ENCODE measurements at regions not wholly inside any gene's neighbourhood (a gene's known extent, or its start where the extent isn't known, plus 50 kb on each side); places are given as distances from the start of the nearest gene placed in this dataset.

- no peak for DNase-seq (ENCODE audit: low read depth)
- H3K4me3 ChIP-seq (ENCODE audit: low read depth, low read length), result no peak overlapping the region
- in situ Hi-C loops (cut with HindIII; ENCODE audit: low sequenced_read_pairs), result no loop called here
- no peak for TF ChIP-seq CTCF (IDR thresholded peaks at IDR 0.05; ENCODE audit: low read depth, low read length, missing control alignments)
These were observed 94.1 kb downstream of the SIK1 start for GRCh38 chr21:43332861-43333297.

- in situ Hi-C loops (cut with HindIII; ENCODE audit: low sequenced_read_pairs), result no loop called here
- peak; percentile 80 for DNase-seq (ENCODE audit: low read depth)
- no peak for TF ChIP-seq CTCF (IDR thresholded peaks at IDR 0.05; ENCODE audit: low read depth, low read length, missing control alignments)
- no peak overlapping the region for H3K4me3 ChIP-seq (ENCODE audit: low read depth, low read length)
These were observed 94.7 kb downstream of the SIK1 start for GRCh38 chr21:43331962-43332828.

- in situ Hi-C loops (cut with HindIII; ENCODE audit: low sequenced_read_pairs), result no loop called here
- DNase-seq (ENCODE audit: low read depth), result no peak
- H3K4me3 ChIP-seq (ENCODE audit: low read depth, low read length), result no peak overlapping the region
- TF ChIP-seq CTCF (IDR thresholded peaks at IDR 0.05; ENCODE audit: low read depth, low read length, missing control alignments), result no peak
These were observed 95.6 kb downstream of the SIK1 start for GRCh38 chr21:43331111-43331961.

- no peak for DNase-seq (ENCODE audit: low read depth)
- no peak for TF ChIP-seq CTCF (IDR thresholded peaks at IDR 0.05; ENCODE audit: low read depth, low read length, missing control alignments)
- in situ Hi-C loops (cut with HindIII; ENCODE audit: low sequenced_read_pairs), result no loop called here
- no peak overlapping the region for H3K4me3 ChIP-seq (ENCODE audit: low read depth, low read length)
These were observed 96.5 kb downstream of the SIK1 start for GRCh38 chr21:43330306-43330881.

- no peak for DNase-seq (ENCODE audit: low read depth)
- in situ Hi-C loops (cut with HindIII; ENCODE audit: low sequenced_read_pairs), result no loop called here
- H3K4me3 ChIP-seq (ENCODE audit: low read depth, low read length), result no peak overlapping the region
- no peak for TF ChIP-seq CTCF (IDR thresholded peaks at IDR 0.05; ENCODE audit: low read depth, low read length, missing control alignments)
These were observed 97.1 kb downstream of the SIK1 start for GRCh38 chr21:43329711-43330269.
